ENCODE measurements at regions not wholly inside any gene's neighbourhood (a gene's known extent, or its start where the extent isn't known, plus 50 kb on each side); places are given as distances from the start of the nearest gene placed in this dataset.

DNA sequence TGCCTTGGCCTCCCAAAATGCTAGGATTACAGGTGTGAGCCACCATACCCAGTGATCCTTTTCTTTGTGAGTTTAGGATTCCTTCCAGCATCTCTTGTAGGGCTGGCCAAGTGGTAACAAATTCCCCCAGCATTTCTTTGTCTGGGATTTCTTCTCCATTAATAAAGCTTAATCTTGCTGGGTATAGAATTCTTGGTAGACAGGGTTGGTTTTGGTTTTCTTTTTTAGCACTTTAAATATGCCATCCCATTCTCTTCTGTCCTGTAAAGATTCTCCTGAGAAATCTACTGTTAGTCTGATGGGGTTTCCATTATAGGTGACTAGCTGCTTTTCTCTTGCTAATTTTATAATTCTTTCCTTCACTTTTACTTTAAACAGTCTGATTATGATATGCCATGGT, 173.0 kb upstream of the TOM1L1 start:
- TF ChIP-seq POLR2A (IDR thresholded peaks at IDR 0.05) (no peak), CTCF (IDR thresholded peaks at IDR 0.05) (no peak)

All from heart left ventricle (tissue), 13 donors.